CD4-positive, alpha-beta T cell treated with Interleukin-6 for 4 hours (primary cell): ENCODE measurements at regions not wholly inside any gene's neighbourhood (a gene's known extent, or its start where the extent isn't known, plus 50 kb on each side); places are given as distances from the start of the nearest gene placed in this dataset.
"Not testable (repeated sequence)": the region's sequence is repeated elsewhere in the genome, so short reads cannot be mapped to it uniquely, and the experiment has no call there.

Source experiments
- DNase-seq: peaks from one replicate; pipeline ENCODE4 v3.0.0-alpha.2; 2020; ENCODE audit warnings: mixed read lengths

- DNase-seq = no peak
Measured at GRCh38 chr6:9361749-9362148, 926.4 kb upstream of the SLC35B3 start.

GRCh38 chr6:9360881-9361280 is 925.5 kb upstream of the SLC35B3 start:
- DNase-seq = no peak

- DNase-seq = no peak
Measured at GRCh38 chr6:9347608-9348007, 912.3 kb upstream of the SLC35B3 start.

GRCh38 chr6:9346923-9347322 is 911.6 kb upstream of the SLC35B3 start:
- DNase-seq = no peak

- DNase-seq = no peak
Measured at GRCh38 chr6:9335431-9335830, 900.1 kb upstream of the SLC35B3 start.

GRCh38 chr6:9334979-9335378 is 899.6 kb upstream of the SLC35B3 start:
- DNase-seq = no peak

GRCh38 chr6:9332241-9332780 is 897.0 kb upstream of the SLC35B3 start:
- no peak for DNase-seq

- DNase-seq = no peak
Measured at GRCh38 chr6:9316831-9317230, 881.5 kb upstream of the SLC35B3 start.

GRCh38 chr6:9315966-9316650 is 880.8 kb upstream of the SLC35B3 start:
- no peak for DNase-seq

GRCh38 chr6:9308284-9308683 is 872.9 kb upstream of the SLC35B3 start:
- no peak for DNase-seq

- DNase-seq = no peak
Measured at GRCh38 chr6:9307786-9308185, 872.4 kb upstream of the SLC35B3 start.

- DNase-seq = no peak
Measured at GRCh38 chr6:9307187-9307586, 871.8 kb upstream of the SLC35B3 start.

- no peak for DNase-seq
Measured at GRCh38 chr6:9295644-9296043, 860.3 kb upstream of the SLC35B3 start.

- DNase-seq = no peak
Measured at GRCh38 chr6:9292975-9293374, 857.6 kb upstream of the SLC35B3 start.

- not testable (repeated sequence) for DNase-seq
Measured at GRCh38 chr6:9290342-9290741, 855.0 kb upstream of the SLC35B3 start.

- no peak for DNase-seq
Measured at GRCh38 chr6:9272671-9273070, 837.3 kb upstream of the SLC35B3 start.

- DNase-seq = no peak
Measured at GRCh38 chr6:9266741-9267140, 831.4 kb upstream of the SLC35B3 start.

- no peak for DNase-seq
Measured at GRCh38 chr6:9257215-9257614, 821.9 kb upstream of the SLC35B3 start.

GRCh38 chr6:9254251-9254650 is 818.9 kb upstream of the SLC35B3 start:
- no peak for DNase-seq

GRCh38 chr6:9252799-9253198 is 817.5 kb upstream of the SLC35B3 start:
- no peak for DNase-seq

- no peak for DNase-seq
Measured at GRCh38 chr6:9250852-9251251, 815.5 kb upstream of the SLC35B3 start.

GRCh38 chr6:9248133-9248532 is 812.8 kb upstream of the SLC35B3 start:
- no peak for DNase-seq

GRCh38 chr6:9240861-9241260 is 805.5 kb upstream of the SLC35B3 start:
- no peak for DNase-seq

GRCh38 chr6:9236443-9236842 is 801.1 kb upstream of the SLC35B3 start:
- DNase-seq = no peak

GRCh38 chr6:9233686-9234085 is 798.3 kb upstream of the SLC35B3 start:
- DNase-seq = no peak
